ENCODE measurements at regions not wholly inside any gene's neighbourhood (a gene's known extent, or its start where the extent isn't known, plus 50 kb on each side); places are given as distances from the start of the nearest gene placed in this dataset.

GRCh38 chr2:18648161-18648560, 58.8 kb upstream of the NT5C1B start:
- no peak for DNase-seq (ENCODE audit: insufficient read length, low spot score)
- no peak for FAIRE-seq

DNA sequence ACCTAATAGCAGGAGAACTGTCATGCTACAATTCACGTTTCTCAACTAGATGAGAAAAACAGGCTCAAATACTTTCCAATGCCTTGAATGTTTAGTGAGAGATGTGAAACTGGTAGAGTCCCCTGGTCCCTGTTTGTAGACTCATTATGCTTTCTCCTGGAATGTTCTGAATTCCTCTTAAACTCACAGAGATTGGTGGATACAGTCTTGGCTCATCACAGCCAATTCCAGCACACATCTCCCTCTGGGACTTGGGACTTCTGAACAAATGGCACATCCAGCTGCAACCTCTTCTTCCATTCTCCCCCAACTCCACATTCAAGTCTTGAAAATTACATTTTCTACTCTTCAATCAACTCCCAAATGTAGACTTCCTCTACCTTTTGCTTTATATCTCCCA, 58.4 kb upstream of the NT5C1B start:
- FAIRE-seq (no peak), DNase-seq (ENCODE audit: insufficient read length, low spot score) (no peak)

- DNase-seq (ENCODE audit: insufficient read length, low spot score) (no peak), FAIRE-seq (no peak)
These were observed 55.9 kb upstream of the NT5C1B start for GRCh38 chr2:18645315-18645714.

GRCh38 chr2:18644115-18644462, 54.7 kb upstream of the NT5C1B start:
- FAIRE-seq, result no peak
- DNase-seq (ENCODE audit: insufficient read length, low spot score), result no peak

GRCh38 chr2:18643326-18644114, 54.2 kb upstream of the NT5C1B start:
- DNase-seq (ENCODE audit: insufficient read length, low spot score), result no peak

DNA sequence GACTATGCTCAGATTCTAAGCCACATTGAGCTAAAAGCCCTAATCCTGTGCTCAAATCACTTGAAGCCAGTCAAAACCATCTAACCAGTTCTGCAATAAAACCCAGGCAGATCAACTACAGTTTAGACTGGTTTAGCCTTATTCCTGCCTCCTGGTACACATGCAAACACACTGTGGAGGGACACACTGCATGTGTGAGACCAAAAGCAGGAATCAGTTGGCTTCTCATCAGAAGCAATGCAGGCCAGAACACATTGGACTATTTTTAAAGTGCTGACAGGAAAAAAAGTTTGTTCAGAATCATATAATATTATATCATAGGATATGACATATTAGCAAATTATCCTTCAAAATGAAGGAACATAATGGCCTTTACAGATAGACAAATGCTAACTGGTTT, 52.5 kb upstream of the NT5C1B start:
- FAIRE-seq, result no peak
- no peak for DNase-seq (ENCODE audit: insufficient read length, low spot score)

More at GRCh38 chr2:18643326-18644114, 54.2 kb upstream of the NT5C1B start:
- FAIRE-seq, result no peak

DNA sequence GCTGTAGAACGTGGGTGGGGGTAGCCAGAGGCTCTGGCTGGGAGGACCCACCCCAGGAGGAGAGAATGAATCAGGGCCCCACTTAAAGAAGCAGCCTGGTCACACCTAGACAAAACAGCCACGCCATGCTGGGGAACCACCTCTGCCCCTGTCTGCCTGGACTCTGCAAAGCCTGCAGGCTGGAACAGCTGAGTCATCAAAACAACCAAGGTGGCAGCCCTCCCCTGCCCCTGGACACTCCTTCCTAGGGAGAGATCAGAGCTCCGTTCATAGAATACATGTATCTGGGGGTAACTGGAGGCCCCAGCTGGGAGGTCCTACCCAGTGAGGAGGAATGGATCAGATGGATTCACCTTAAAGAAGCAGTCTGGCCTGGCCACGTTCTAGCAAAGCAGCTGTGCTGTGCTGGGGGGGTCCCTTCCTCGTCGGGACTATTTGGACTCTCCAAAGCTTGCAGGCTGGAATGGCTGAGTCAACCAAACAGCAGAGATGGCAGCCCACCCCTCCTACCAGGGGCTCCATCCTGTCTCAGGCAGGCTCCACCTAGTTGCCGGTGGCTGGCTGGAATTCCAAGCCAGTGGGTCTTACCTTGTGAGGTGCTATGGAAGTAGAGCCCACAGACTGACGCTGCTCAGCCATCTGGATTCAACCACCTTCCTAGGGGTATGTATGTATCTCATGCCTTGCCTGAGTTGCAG, 50.5 kb upstream of the NT5C1B start:
- DNase-seq (ENCODE audit: insufficient read length, low spot score) (no peak), FAIRE-seq (no peak)
